Sigmoid colon (tissue), 6 donors: ENCODE measurements at regions not wholly inside any gene's neighbourhood (a gene's known extent, or its start where the extent isn't known, plus 50 kb on each side); places are given as distances from the start of the nearest gene placed in this dataset.

ENCODE experiments used
- DNase-seq: peaks from one replicate; pipeline ENCODE4 v3.0.0-alpha.2; 2019
- H3K27ac ChIP-seq, 4 donors: fragments of 200-600 bp; sonication (generic); one replicate each; pipeline ENCODE4 v1.5.1; 2016 to 2019; ENCODE audit warnings: mild to moderate bottlenecking in 1 of 4
- H3K27me3 ChIP-seq, 3 donors: fragments of 200-600 bp; sonication (generic); one replicate each; pipeline ENCODE4 v1.5.1; 2019; ENCODE audit warnings: mild to moderate bottlenecking in 1 of 3
- H3K36me3 ChIP-seq, 4 donors: fragments of 200-600 bp; sonication (generic); one replicate each; pipeline ENCODE4 v1.5.1; 2016 to 2019
- H3K4me1 ChIP-seq, 4 donors: fragments of 200-600 bp; sonication (generic); one replicate each; pipeline ENCODE4 v1.5.1; 2017 to 2019
- H3K4me3 ChIP-seq, 4 donors: fragments of 200-600 bp; sonication (generic); one replicate each; pipeline ENCODE4 v1.5.1; 2017 to 2019; ENCODE audit warnings: mild to moderate bottlenecking in 2 of 4, moderate library complexity in 1 of 4
- H3K9me3 ChIP-seq, 4 donors: fragments of 200-600 bp in 3 of 4; sonication (generic) in 3 of 4; one replicate each; pipeline versions ENCODE4 v1.5.1 to v1.6.1; 2013 to 2019
- EP300 ChIP-seq, 4 donors: sonication (generic); formaldehyde crosslinking; IDR thresholded peaks; one replicate each; pipeline ENCODE4 v1.6.1; 2017; ENCODE audit warnings: antibody characterized with exemption in 4 of 4
- POLR2A ChIP-seq, 2 donors: fragments of 450-650 bp; IDR thresholded peaks; one replicate each; pipeline ENCODE4 v1.6.1; 2016; ENCODE audit warnings: antibody characterized with exemption in 2 of 2, mild to moderate bottlenecking in 2 of 2, moderate library complexity in 2 of 2
- POLR2AphosphoS5 ChIP-seq, 4 donors: sonication (generic); formaldehyde crosslinking; IDR thresholded peaks; one replicate each; pipeline ENCODE4 v1.6.1; 2017; ENCODE audit warnings: antibody characterized with exemption in 4 of 4
- WGBS, 2 donors: extraction: QIAGEN DNeasy Blood & Tissue Kit; methylation state at CpG; one replicate each; pipeline ENCODE4 v1.1.7; 2013; 5-methylcytosine and 5-hydroxymethylcytosine counted together
- intact Hi-C: fragments of 100-400 bp; cut with DNase I; formaldehyde crosslinking; loops from one replicate; pipeline ENCODE4 v1.15.1; 2023
- TF ChIP-seq, protein P1 (sequence below), 4 experiments: fragments of 450-650 bp in 3 of 4; fragments of 200-600 bp in 1 of 4; IDR thresholded peaks; one replicate each; pipeline ENCODE4 v1.5.1; 2016 to 2019; ENCODE audit warnings: antibody characterized with exemption in 4 of 4, mild to moderate bottlenecking in 3 of 4, moderate library complexity in 2 of 4
- donor health status: healthy with polysubstance abuse.
- donor health status: healthy.

DNA sequence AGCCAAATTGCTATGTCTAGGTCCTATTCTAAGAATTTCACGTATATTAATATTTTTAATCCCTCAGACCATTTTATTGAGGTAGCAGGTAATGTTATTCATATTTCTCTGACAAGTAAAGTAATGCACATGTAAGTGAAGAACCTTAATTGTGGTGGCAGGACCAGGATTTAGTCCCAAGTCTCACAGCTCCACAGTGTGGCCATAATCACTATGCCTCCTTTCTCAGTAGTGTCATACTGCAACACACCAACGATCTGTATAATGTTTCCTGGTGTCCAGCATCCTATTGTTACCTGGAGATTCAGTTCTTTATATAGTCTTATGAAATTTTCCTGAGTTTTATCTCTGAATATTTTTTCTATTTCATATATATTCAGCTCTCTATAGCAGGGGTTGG is 340.3 kb downstream of the OLFM4 start:
- no peaks in the 10 kb centered on the region for H3K36me3 ChIP-seq
- H3K27me3 ChIP-seq = no peaks in the 10 kb centered on the region
- no peaks in the 10 kb centered on the region for H3K9me3 ChIP-seq
- H3K4me3 ChIP-seq = no peak overlapping the region
- 46 to 56% methylated on average over 2 of the region's 2 CpGs for WGBS, 2 donors
- TF ChIP-seq EP300 (IDR thresholded peaks at IDR 0.05) (no peak), POLR2A (IDR thresholded peaks at IDR 0.05) (no peak), POLR2AphosphoS5 (IDR thresholded peaks at IDR 0.05) (no peak)
- TF ChIP-seq, protein P1, sequence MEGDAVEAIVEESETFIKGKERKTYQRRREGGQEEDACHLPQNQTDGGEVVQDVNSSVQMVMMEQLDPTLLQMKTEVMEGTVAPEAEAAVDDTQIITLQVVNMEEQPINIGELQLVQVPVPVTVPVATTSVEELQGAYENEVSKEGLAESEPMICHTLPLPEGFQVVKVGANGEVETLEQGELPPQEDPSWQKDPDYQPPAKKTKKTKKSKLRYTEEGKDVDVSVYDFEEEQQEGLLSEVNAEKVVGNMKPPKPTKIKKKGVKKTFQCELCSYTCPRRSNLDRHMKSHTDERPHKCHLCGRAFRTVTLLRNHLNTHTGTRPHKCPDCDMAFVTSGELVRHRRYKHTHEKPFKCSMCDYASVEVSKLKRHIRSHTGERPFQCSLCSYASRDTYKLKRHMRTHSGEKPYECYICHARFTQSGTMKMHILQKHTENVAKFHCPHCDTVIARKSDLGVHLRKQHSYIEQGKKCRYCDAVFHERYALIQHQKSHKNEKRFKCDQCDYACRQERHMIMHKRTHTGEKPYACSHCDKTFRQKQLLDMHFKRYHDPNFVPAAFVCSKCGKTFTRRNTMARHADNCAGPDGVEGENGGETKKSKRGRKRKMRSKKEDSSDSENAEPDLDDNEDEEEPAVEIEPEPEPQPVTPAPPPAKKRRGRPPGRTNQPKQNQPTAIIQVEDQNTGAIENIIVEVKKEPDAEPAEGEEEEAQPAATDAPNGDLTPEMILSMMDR (IDR thresholded peaks at IDR 0.05) = no peak
- no peak overlapping the region for H3K27ac ChIP-seq
- no peak for DNase-seq
- H3K4me1 ChIP-seq = no peaks in the 10 kb centered on the region
- intact Hi-C loops = no loop called here

DNA sequence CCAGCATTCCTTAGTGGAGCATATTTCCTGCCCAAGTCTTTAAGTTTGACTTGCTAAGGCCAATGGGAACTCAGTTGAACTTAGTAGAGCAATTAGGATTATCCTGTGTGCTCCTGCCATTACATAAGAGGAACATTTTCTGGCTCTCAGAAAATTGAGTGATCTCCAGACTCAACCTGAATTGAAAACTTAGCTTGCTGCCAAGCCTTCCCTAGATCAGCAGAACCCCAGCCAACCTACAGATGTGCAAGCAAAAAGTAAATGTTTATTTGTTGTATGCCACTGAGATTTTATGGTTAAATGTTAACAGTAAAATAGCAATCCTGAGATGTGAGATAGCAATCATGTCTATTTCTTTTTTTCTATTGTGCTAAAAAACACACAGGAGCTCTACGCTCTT is 350.9 kb downstream of the OLFM4 start:
- H3K9me3 ChIP-seq = no peaks in the 10 kb centered on the region
- TF ChIP-seq EP300 (IDR thresholded peaks at IDR 0.05) = no peak
- TF ChIP-seq, protein P1 (IDR thresholded peaks at IDR 0.05) = no peak
- TF ChIP-seq POLR2AphosphoS5 (IDR thresholded peaks at IDR 0.05) = no peak
- no peaks in the 10 kb centered on the region for H3K4me1 ChIP-seq
- no peak overlapping the region for H3K27ac ChIP-seq
- 83 to 84% methylated on average over 1 of the region's 1 CpG for WGBS, 2 donors
- intact Hi-C loops = no loop called here
- no peaks in the 10 kb centered on the region for H3K36me3 ChIP-seq
- H3K4me3 ChIP-seq = no peak overlapping the region
- no peaks in the 10 kb centered on the region for H3K27me3 ChIP-seq
- no peak for DNase-seq

DNA sequence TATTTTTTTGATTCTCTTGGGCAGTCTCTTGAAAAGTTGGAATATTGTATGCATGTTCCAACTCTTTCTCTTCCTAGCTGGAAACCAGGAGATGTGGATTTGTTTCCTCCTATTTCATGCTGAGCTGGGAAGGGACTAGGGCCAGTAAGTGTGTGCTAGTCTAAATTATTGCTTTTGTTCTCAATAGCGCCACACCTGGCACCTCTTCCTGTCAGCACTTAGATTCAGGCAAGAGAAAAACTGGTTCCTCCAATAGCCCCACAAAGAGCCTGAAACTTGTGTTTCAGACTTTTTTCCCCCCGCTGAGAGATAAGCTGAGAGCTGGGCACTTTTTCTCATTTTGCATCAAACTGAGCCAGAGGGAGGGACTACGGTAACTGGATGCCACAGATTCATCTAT is 353.4 kb downstream of the OLFM4 start:
- Histone ChIP-seq H3K4me3 (no peak overlapping the region), H3K36me3 (no peaks in the 10 kb centered on the region), H3K4me1 (peaks cover 0 to 2% (median 0%) of the 10 kb centered on the region in 4 donors), H3K9me3 (no peaks in the 10 kb centered on the region), H3K27me3 (no peaks in the 10 kb centered on the region), H3K27ac (no peak overlapping the region)
- TF ChIP-seq, protein P1 (IDR thresholded peaks at IDR 0.05) = no peak
- TF ChIP-seq POLR2AphosphoS5 (IDR thresholded peaks at IDR 0.05) = no peak
- no peak for TF ChIP-seq POLR2A (IDR thresholded peaks at IDR 0.05)
- no peak for TF ChIP-seq EP300 (IDR thresholded peaks at IDR 0.05)
- WGBS, 2 donors = 52 to 56% methylated on average over 3 of the region's 3 CpGs
- no peak for DNase-seq
- intact Hi-C loops = no loop called here

DNA sequence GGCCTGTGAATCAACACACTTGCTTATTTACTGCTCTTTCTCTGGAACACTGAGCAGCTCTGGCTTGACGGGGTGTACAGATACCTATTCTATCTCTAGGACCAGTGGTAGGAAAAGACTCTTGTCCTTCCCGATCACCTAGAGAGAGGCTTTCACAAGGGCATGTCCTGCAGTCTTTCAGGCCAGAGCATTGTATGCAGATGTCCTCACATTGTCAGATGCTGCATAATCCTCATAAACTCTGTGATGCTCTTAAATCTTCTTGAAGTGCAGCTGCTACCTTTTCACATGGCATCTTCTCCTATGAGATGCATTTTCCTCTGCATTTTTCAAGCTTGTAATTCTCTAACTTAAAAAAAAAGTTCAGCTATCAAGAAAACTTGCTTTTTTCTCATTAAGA is 369.4 kb downstream of the OLFM4 start:
- 70% methylated on average over 2 of the region's 2 CpGs for WGBS, 2 donors

DNA sequence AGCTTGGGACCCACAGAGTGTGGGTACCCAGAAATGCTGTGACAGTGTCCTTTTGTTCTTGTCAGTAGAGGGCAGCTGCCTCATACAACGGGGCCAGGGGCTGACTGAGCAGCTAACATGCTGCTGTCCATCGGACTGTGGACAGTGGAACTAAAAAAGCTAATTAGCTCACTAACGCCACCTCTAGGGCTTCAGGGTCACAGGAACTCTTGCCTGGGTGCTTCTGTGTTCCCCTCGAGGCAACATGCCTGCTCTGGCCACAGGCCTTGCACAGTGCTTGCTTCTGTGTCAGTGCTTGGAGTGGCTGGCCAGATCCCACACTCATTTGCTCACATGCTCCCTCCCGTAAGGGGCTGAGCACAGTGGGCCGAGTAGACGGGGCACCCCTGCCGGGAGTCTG is 377.0 kb downstream of the OLFM4 start:
- H3K36me3 ChIP-seq = no peaks in the 10 kb centered on the region
- TF ChIP-seq EP300 (IDR thresholded peaks at IDR 0.05) = no peak
- TF ChIP-seq POLR2AphosphoS5 (IDR thresholded peaks at IDR 0.05) = no peak
- no peaks in the 10 kb centered on the region for H3K4me1 ChIP-seq
- no peaks in the 10 kb centered on the region for H3K9me3 ChIP-seq
- DNase-seq = no peak
- no peaks in the 10 kb centered on the region for H3K27me3 ChIP-seq
- no peak overlapping the region for H3K27ac ChIP-seq
- intact Hi-C loops = no loop called here
- 74 to 89% methylated on average over 8 of the region's 8 CpGs for WGBS, 2 donors
- no peak overlapping the region for H3K4me3 ChIP-seq

More for the DNA sequence above, 369.4 kb downstream of the OLFM4 start:
- H3K9me3 ChIP-seq = peaks cover 0 to 2% (median 0%) of the 10 kb centered on the region in 4 donors
- no peaks in the 10 kb centered on the region for H3K36me3 ChIP-seq
- H3K4me3 ChIP-seq = no peak overlapping the region
- no peaks in the 10 kb centered on the region for H3K27me3 ChIP-seq
- DNase-seq = no peak
- TF ChIP-seq POLR2A (IDR thresholded peaks at IDR 0.05) (no peak), EP300 (IDR thresholded peaks at IDR 0.05) (no peak), POLR2AphosphoS5 (IDR thresholded peaks at IDR 0.05) (no peak)
- TF ChIP-seq, protein P1 (IDR thresholded peaks at IDR 0.05) = no peak
- no peaks in the 10 kb centered on the region for H3K4me1 ChIP-seq
- no peak overlapping the region for H3K27ac ChIP-seq
- intact Hi-C loops = no loop called here
